CD4-positive, alpha-beta T cell (primary cell): ENCODE measurements at regions not wholly inside any gene's neighbourhood (a gene's known extent, or its start where the extent isn't known, plus 50 kb on each side); places are given as distances from the start of the nearest gene placed in this dataset.
"Not testable (repeated sequence)": the region's sequence is repeated elsewhere in the genome, so short reads cannot be mapped to it uniquely, and the experiment has no call there.

Source experiments
- ATAC-seq: fragments of 200-7000 bp; cut with Tn5 transposase; one replicate; pipeline ENCODE4 v1.10.0; 2022; ENCODE audit warnings: mild to moderate bottlenecking; ENCODE audit not compliant: poor library complexity
- CTCF ChIA-PET: fragments of 350-600 bp; sonication (Branson Sonifier 250); formaldehyde crosslinking; loops from one replicate; lab custom pipeline; 2021; ENCODE audit warnings: antibody characterized with exemption, inconsistent platforms; lab: Charles Lee
- POLR2A ChIA-PET: fragments of 350-600 bp; sonication (Branson Sonifier 250); formaldehyde crosslinking; loops from one replicate; lab custom pipeline; 2021; ENCODE audit warnings: antibody characterized with exemption, inconsistent platforms; lab: Charles Lee
- DNase-seq, 14 experiments: peaks; one replicate each; pipeline ENCODE4 v3.0.0-alpha.2; 2013 to 2020; ENCODE audit warnings: mixed read lengths in 2 of 14
- H3K27ac ChIP-seq, 2 donors: one replicate each; pipeline versions ENCODE4 v1.5.1 to v1.7.0; 2013; ENCODE audit warnings: low read length in 2 of 2, low read depth in 1 of 2, mild to moderate bottlenecking in 1 of 2
- H3K27me3 ChIP-seq, 2 experiments: 1 replicate in 1 of 2; 2 replicates in 1 of 2; pipeline versions ENCODE4 v1.6.1 to v1.7.0; 2013; ENCODE audit warnings: low read length in 2 of 2, control low read depth in 1 of 2, mild to moderate bottlenecking in 1 of 2, moderate library complexity in 1 of 2; ENCODE audit not compliant: insufficient read depth in 2 of 2, control insufficient read depth in 1 of 2
- H3K36me3 ChIP-seq: one replicate; pipeline ENCODE4 v1.6.1; 2013; ENCODE audit warnings: low read length, control low read depth; ENCODE audit not compliant: insufficient read depth
- H3K4me1 ChIP-seq: one replicate; pipeline ENCODE4 v1.6.1; 2013; ENCODE audit warnings: low read length, control low read depth; ENCODE audit not compliant: insufficient read depth
- H3K4me3 ChIP-seq: one replicate; pipeline ENCODE4 v1.5.1; 2013; ENCODE audit warnings: mild to moderate bottlenecking, low read length, moderate library complexity
- H3K9me3 ChIP-seq, 2 experiments: 1 replicate in 1 of 2; 2 replicates in 1 of 2; pipeline versions ENCODE4 v1.6.1 to v1.7.0; 2013; ENCODE audit warnings: low read length in 2 of 2, mild to moderate bottlenecking in 2 of 2, control low read depth in 1 of 2, moderate library complexity in 1 of 2; ENCODE audit not compliant: control insufficient read depth in 1 of 2, insufficient read depth in 1 of 2
- H3K27ac Mint-ChIP-seq: one replicate; pipeline ENCODE4 v1.8.0; 2020; ENCODE audit warnings: mixed read lengths
- H3K27me3 Mint-ChIP-seq: one replicate; pipeline ENCODE4 v1.8.0; 2021; ENCODE audit warnings: mixed read lengths
- H3K36me3 Mint-ChIP-seq: one replicate; pipeline ENCODE4 v1.8.0; 2021; ENCODE audit warnings: low read depth, mixed read lengths
- H3K4me1 Mint-ChIP-seq: one replicate; pipeline ENCODE4 v1.8.0; 2021; ENCODE audit warnings: low read depth, mixed read lengths
- H3K4me3 Mint-ChIP-seq: one replicate; pipeline ENCODE4 v1.8.0; 2020; ENCODE audit warnings: mild to moderate bottlenecking, mixed read lengths
- H3K9me3 Mint-ChIP-seq: one replicate; pipeline ENCODE4 v1.8.0; 2020; ENCODE audit warnings: mixed read lengths
- CTCF ChIP-seq: fragments of 200-600 bp; IDR thresholded peaks from one replicate; pipeline ENCODE4 v1.8.0; 2022; ENCODE audit warnings: antibody characterized with exemption, mild to moderate bottlenecking
- intact Hi-C, 2 experiments: fragments of 100-400 bp; cut with DNase I in 1 of 2; cut with micrococcal nuclease in 1 of 2; formaldehyde crosslinking; loops; one replicate each; pipeline versions ENCODE4 v1.15.1 to v1.9.0; 2023 to 2025; cut with DNase I, micrococcal nuclease

GRCh38 chr5:7272408-7272965 lies 123.5 kb upstream of the ADCY2 start:
- Histone ChIP-seq H3K27me3 (no peaks in the 10 kb centered on the region), H3K9me3 (peaks cover 0 to 3% of the 10 kb centered on the region in 2 experiments), H3K4me1 (no peaks in the 10 kb centered on the region), H3K27ac (no peak overlapping the region), H3K4me3 (no peak overlapping the region), H3K36me3 (no peaks in the 10 kb centered on the region)
- Mint-ChIP-seq H3K4me1 (no peaks in the 10 kb centered on the region), H3K4me3 (no peak overlapping the region), H3K36me3 (no peaks in the 10 kb centered on the region), H3K27ac (no peak overlapping the region), H3K27me3 (no peaks in the 10 kb centered on the region), H3K9me3 (no peaks in the 10 kb centered on the region)
- POLR2A ChIA-PET: no interaction called here
- ATAC-seq (no peak), DNase-seq (no peak)
- intact Hi-C loops: no loop called here
- CTCF ChIA-PET: no interaction called here
- no peak for TF ChIP-seq CTCF

- no peaks in the 10 kb centered on the region for H3K36me3 Mint-ChIP-seq
- intact Hi-C loops: no loop called here
Measured at GRCh38 chr5:7274203-7274602, 121.7 kb upstream of the ADCY2 start.

GRCh38 chr5:7289634-7290033 lies 106.3 kb upstream of the ADCY2 start:
- H3K27ac Mint-ChIP-seq, DNase-seq, H3K4me3 ChIP-seq, H3K36me3 Mint-ChIP-seq, H3K27me3 Mint-ChIP-seq, POLR2A ChIA-PET, intact Hi-C loops, ATAC-seq, H3K9me3 Mint-ChIP-seq, H3K27me3 ChIP-seq, H3K4me3 Mint-ChIP-seq, H3K4me1 ChIP-seq, CTCF ChIA-PET, H3K36me3 ChIP-seq, H3K27ac ChIP-seq, H3K9me3 ChIP-seq, H3K4me1 Mint-ChIP-seq: not testable (repeated sequence)

More at GRCh38 chr5:7274203-7274602, 121.7 kb upstream of the ADCY2 start:
- ATAC-seq (no peak), DNase-seq (no peak)
- Histone ChIP-seq H3K27me3 (no peaks in the 10 kb centered on the region), H3K9me3 (peaks cover 0 to 3% of the 10 kb centered on the region in 2 experiments), H3K36me3 (no peaks in the 10 kb centered on the region), H3K4me3 (no peak overlapping the region), H3K27ac (no peak overlapping the region), H3K4me1 (no peaks in the 10 kb centered on the region)
- POLR2A ChIA-PET: no interaction called here
- Mint-ChIP-seq H3K9me3 (no peaks in the 10 kb centered on the region), H3K4me1 (no peaks in the 10 kb centered on the region), H3K27me3 (no peaks in the 10 kb centered on the region), H3K27ac (no peak overlapping the region), H3K4me3 (no peak overlapping the region)
- no peak for TF ChIP-seq CTCF
- CTCF ChIA-PET: no interaction called here

- H3K27me3 ChIP-seq, H3K4me3 ChIP-seq, H3K9me3 ChIP-seq, H3K4me3 Mint-ChIP-seq, intact Hi-C loops, H3K27me3 Mint-ChIP-seq, POLR2A ChIA-PET, H3K36me3 ChIP-seq, H3K4me1 ChIP-seq, CTCF ChIA-PET, ATAC-seq, H3K9me3 Mint-ChIP-seq, H3K27ac ChIP-seq, DNase-seq, H3K36me3 Mint-ChIP-seq, H3K27ac Mint-ChIP-seq, H3K4me1 Mint-ChIP-seq: not testable (repeated sequence)
Measured at GRCh38 chr5:7297821-7298220, 98.1 kb upstream of the ADCY2 start.

GRCh38 chr5:7299731-7300130 lies 96.2 kb upstream of the ADCY2 start:
- H3K27ac ChIP-seq, ATAC-seq, H3K9me3 Mint-ChIP-seq, H3K36me3 ChIP-seq, DNase-seq, H3K36me3 Mint-ChIP-seq, CTCF ChIA-PET, POLR2A ChIA-PET, H3K27ac Mint-ChIP-seq, H3K27me3 ChIP-seq, H3K9me3 ChIP-seq, H3K4me3 Mint-ChIP-seq, H3K4me1 Mint-ChIP-seq, intact Hi-C loops, H3K4me3 ChIP-seq, H3K4me1 ChIP-seq, H3K27me3 Mint-ChIP-seq: not testable (repeated sequence)

GRCh38 chr5:7305000-7305674 lies 90.8 kb upstream of the ADCY2 start:
- CTCF ChIA-PET: interaction anchor here (0.6 kb wide), 1 partner anchor 493 kb away, joined by 3 read pairs; no protein-coding TSS in a partner anchor
- ATAC-seq: not testable (repeated sequence)

More at GRCh38 chr5:7305000-7305674, 90.8 kb upstream of the ADCY2 start:
- H3K4me1 ChIP-seq, H3K36me3 Mint-ChIP-seq, H3K4me3 ChIP-seq, H3K36me3 ChIP-seq, H3K9me3 ChIP-seq, H3K27ac ChIP-seq, intact Hi-C loops, H3K4me3 Mint-ChIP-seq, DNase-seq, H3K4me1 Mint-ChIP-seq, H3K27me3 ChIP-seq, POLR2A ChIA-PET, H3K27me3 Mint-ChIP-seq, H3K27ac Mint-ChIP-seq, H3K9me3 Mint-ChIP-seq: not testable (repeated sequence)
